DND-41 (cell line): ENCODE measurements at regions not wholly inside any gene's neighbourhood (a gene's known extent, or its start where the extent isn't known, plus 50 kb on each side); places are given as distances from the start of the nearest gene placed in this dataset.
A peak's percentile ranks its signal among the peaks of the same experiment; 100 is the strongest.

Experiments used
- CTCF ChIP-seq: IDR thresholded peaks from 2 replicates; pipeline ENCODE4 v1.5.1; 2012; ENCODE audit warnings: borderline replicate concordance, low read length, moderate library complexity, mild to moderate bottlenecking; ENCODE audit not compliant: poor library complexity, severe bottlenecking; ENCODE audit errors: extremely low read depth
- EZH2 ChIP-seq: IDR thresholded peaks from 3 replicates; pipeline ENCODE4 v1.6.1; 2012; ENCODE audit warnings: borderline replicate concordance, low read depth, mild to moderate bottlenecking, moderate library complexity, low read length, inconsistent platforms; ENCODE audit not compliant: severe bottlenecking

GRCh38 chr2:239736358-239737143 lies 288.6 kb downstream of the NDUFA10 start:
- peak; percentile 38 for TF ChIP-seq CTCF
- no peak for TF ChIP-seq EZH2
